GM21786 (cell line): ENCODE measurements at regions not wholly inside any gene's neighbourhood (a gene's known extent, or its start where the extent isn't known, plus 50 kb on each side); places are given as distances from the start of the nearest gene placed in this dataset.
A peak's percentile ranks its signal among the peaks of the same experiment; 100 is the strongest.

Experiments
- ATAC-seq: cut with Tn5 transposase; IDR thresholded peaks from one replicate; pipeline ENCODE4 v1.9.1; 2021; ENCODE audit not compliant: unreplicated experiment

DNA sequence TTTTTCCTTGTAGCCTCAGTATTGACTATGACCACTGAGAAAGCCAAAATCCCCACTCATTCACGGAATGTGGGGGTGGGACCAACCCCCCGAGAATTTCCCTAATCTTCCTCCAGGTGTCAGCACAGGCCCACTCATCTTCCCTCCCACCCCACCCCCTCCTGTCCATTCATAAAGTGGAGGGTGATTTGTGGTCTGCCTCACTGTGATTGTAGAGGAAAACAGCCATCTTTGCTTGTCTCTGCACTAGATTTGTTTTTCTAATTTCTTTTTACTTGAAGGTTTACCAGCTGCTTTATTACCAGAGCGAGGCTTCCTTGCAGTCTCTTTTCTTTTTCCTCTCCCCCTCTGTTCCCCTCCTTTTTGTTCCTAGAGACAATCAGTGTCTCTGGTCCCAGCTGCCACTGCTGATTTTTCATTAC, 171.8 kb downstream of the ICOS start:
- ATAC-seq = peak; percentile 35

GRCh38 chr2:204108781-204109295, 172.3 kb downstream of the ICOS start:
- ATAC-seq = no peak

DNA sequence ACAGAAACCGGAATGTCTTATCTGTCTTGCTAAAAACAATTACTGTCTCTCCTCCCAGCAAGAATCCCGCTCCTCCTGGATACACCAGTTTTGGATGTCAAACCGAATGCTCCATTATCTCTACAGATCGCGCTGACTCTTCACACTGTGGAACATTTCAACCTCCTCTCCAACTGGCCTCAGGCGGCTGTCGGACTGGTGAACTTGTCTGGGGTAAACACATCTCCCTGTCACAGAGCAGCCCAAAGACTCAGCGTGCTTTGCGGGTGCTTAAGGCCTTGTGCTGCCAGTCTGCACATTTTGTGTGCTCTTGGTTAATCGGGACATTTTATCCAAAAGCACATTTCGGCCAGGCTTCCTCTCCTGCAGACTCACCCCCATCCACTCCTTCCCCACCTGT, 173.1 kb downstream of the ICOS start:
- no peak for ATAC-seq

DNA sequence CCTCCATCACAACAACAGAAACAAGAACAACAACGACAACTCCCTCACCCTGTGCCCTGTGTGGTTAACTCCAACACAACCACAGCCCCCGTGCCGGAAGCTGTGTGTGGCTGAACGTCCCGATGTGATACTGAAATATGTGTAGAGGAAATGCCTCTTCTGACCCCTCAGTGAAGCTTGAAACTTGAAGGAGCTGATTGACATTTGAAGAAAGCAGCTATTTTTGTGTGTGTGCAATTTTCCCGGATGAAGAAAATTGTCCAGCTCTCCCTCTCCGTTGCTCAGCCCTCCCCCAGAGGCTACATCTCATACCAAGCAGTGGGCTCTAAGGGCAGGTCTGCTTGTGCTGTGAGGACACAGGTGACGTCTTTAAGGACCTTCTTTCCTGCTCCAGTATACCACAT, 173.8 kb downstream of the ICOS start:
- peak; percentile 88 for ATAC-seq

GRCh38 chr2:204110751-204111516, 174.4 kb downstream of the ICOS start:
- ATAC-seq = no peak

GRCh38 chr2:204112084-204112770, 175.7 kb downstream of the ICOS start:
- ATAC-seq = no peak

DNA sequence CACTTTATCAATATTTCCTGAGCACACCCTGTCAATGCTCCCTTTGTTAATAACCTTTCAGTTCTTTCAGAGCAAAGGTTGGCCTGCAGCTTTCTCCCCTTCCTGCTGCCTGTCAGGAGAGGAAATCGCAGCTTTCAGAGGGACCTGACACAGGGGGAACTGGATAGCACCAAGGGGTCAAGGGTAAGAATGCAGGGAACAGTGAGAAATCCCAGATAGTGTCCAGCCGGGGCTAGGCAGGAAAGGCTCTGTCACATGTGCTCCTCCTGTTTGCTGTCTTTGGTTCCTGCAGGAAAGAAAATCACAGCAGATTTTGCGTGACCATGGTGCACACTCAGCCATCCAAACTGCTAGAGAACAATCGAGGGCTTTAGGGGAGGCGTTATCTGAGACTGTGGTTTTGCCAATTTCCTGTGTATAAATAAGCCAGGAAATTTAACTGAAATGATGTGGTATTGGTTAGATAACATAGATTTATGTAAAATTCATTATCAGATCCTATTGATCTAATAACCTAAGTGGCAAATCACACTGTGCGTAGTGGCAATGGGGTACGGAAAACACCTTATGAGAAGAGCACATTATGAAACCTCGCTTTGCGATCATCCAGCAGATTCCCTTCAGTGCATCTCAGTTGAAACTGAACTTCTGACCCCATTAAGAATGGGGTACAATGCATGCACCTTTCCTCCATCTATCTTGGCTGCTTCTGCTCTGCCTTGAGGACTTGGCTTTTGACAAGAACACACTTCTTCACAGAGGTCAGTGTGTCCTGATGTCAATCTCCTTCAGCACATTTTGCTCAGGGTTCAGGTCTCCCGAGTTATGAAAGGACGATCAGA, 178.0 kb downstream of the ICOS start:
- ATAC-seq = no peak

- no peak for ATAC-seq
These were observed 178.8 kb downstream of the ICOS start for GRCh38 chr2:204115137-204116056.

DNA sequence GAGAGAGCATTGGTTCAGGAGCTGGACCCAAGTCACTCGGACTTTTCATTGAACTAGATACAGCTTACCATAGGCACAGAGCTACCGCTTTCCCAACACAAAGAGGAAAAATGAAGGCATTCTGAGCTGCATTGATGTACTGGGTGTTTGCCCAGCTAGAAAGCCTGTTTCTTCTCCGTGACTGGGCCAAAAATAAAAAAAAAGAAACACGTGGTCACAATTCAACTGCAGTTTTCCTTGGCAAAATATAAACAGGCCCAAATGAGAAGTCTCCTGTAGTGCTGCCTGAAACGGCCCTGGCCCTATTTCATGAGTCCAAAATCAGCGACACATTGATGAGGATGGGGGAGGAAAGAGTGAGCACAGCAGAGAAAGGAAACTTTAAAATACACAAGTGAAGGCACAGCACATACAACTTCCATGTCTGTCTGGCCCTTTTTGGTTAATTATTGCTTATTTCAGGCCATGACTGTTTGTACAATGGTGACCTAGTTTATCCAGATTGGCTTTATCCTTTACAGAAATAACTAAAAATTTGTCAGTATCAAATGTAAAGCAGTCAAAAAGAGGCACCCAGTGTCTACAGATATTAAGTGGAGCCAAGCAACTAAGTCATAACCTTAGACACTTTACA, 179.7 kb downstream of the ICOS start:
- no peak for ATAC-seq

DNA sequence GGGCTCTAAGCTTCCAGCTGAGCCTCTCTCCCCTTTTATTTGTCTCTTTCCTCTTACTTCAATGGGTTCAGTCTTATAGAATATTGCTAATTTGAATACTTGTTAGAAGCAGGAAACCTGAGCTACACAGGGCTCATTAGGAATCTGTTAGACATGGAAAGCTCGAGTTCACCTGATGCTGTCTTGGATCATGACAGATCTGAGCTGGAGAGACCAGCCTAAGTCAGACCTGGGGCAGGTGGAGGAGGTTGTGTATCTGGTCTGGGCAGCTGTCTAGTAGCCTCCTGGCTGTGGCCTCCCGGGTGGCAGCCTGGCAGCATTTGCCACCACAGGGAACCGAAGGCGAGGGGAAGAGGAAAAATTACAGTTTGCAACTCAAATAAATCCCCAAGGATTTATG, 185.9 kb downstream of the ICOS start:
- no peak for ATAC-seq

- ATAC-seq = no peak
These were observed 187.7 kb downstream of the ICOS start for GRCh38 chr2:204124140-204124750.

DNA sequence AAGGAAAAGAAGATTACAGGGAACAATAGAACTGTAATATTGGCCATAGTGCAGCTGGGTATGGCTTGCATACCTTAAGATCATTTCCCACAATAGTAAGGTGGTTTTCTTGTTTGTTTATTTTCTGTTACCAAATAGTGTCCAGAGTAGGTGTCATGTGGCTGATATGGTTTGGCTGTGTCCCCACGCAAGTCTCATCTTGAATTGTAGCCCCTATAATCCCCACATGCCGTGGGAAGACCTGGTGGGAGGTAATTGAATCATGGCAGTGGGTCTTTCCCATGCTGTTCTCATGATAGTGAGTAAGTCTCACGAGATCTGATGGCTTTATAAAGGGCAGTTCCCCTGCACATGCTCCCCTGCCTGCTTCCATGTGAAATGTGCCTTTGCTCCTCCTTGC, 190.1 kb downstream of the ICOS start:
- no peak for ATAC-seq

- ATAC-seq = no peak
These were observed 190.7 kb downstream of the ICOS start for GRCh38 chr2:204127238-204127637.

DNA sequence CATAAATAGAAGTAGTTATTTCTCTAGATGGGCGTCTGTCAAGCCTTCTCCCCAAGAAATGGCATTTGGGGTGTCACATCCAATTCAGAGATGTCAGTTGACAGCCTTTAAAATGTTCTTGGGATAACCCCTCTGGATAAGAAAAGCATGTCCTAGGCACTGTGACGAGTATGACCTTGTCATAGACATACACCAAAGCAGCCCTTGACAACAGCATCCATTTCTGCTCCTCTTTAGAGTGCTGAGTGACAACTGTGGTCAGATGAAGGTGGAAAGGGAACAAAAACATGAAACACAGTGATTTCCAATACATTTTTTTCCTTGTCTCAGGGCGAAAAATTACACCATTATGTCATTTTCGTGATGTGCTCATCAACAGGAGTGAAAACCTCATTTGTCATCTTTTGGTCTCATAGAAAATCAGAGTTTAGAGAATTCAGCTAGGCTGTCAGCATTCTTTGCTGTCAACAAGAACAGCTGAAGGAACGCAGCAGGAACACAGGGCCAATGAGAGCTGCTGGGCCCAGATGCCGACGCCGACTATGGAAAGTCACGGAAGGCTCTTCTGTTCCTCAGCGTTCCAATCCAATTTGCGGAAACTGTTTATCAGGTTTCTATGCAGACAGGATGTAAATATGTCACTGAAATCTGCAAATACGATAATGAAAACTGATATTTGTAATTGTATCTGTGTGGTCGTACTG, 193.2 kb downstream of the ICOS start:
- ATAC-seq = no peak

GRCh38 chr2:204131621-204132020, 195.1 kb downstream of the ICOS start:
- ATAC-seq = no peak

- ATAC-seq = no peak
These were observed 196.9 kb downstream of the ICOS start for GRCh38 chr2:204133476-204133875.

GRCh38 chr2:204134421-204134820, 197.9 kb downstream of the ICOS start:
- ATAC-seq = no peak

DNA sequence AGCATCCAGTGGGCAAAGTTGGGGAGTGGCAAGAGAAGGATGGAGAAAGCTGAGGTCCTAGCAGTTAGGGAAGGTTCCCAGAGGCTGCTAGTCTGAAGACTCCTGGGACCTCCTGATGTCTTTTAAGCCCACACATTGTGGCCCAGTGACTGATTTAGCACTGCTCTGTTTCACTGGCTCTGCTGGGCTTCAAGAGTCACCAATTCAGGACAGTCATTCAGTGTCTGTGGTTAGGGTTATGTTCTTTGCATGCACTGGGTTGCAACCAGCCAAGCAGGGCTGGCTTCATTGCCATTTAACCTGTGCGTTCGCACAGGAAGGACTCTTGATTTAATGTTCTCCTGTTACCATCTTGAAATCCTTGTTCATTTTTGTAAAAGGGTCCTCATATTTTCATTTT, 199.2 kb downstream of the ICOS start:
- ATAC-seq = no peak

DNA sequence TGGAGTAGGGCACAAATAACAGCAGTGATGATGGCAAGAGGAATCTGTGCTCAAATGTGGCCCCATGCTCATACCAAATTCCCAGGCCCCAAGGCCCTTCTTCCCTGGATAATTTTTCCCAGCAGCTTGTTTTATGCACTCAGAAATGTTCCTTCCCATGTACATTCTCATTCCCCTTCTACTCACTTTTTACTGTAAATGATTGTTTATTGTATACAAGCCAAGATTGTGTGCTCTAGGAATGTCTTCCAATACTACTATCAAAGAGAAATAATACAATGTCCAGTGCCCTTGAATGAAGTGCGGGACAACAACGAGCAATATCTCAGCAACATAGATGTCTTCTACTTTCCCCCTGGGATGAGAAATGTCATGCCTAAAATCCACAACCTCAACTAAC, 201.6 kb downstream of the ICOS start:
- ATAC-seq = no peak
